H1 (cell line): ENCODE measurements at regions not wholly inside any gene's neighbourhood (a gene's known extent, or its start where the extent isn't known, plus 50 kb on each side); places are given as distances from the start of the nearest gene placed in this dataset.
A peak's percentile ranks its signal among the peaks of the same experiment; 100 is the strongest.

ENCODE experiments used
- CTCF ChIA-PET: fragments of 300-600 bp; sonication (Branson Sonifier 250); formaldehyde crosslinking; loops from one replicate; lab custom pipeline; 2021; ENCODE audit not compliant: partially characterized antibody; lab: Charles Lee
- POLR2A ChIA-PET: fragments of 300-600 bp; sonication (Branson Sonifier 250); formaldehyde crosslinking; loops from one replicate; lab custom pipeline; 2021; ENCODE audit warnings: inconsistent platforms; ENCODE audit not compliant: partially characterized antibody; lab: Charles Lee
- DNase-seq, 2 experiments: peaks; one replicate each; pipeline versions ENCODE4 v3.0.0 to v3.0.0-alpha.2; 2010 to 2022; ENCODE audit warnings: low spot score in 2 of 2, low read depth in 1 of 2, mixed read lengths in 1 of 2
- FAIRE-seq: peaks from 2 replicates; lab custom pipeline; 2011; peaks lifted over from hg19 to GRCh38; lab: Jason Lieb, UNC
- H2AFZ ChIP-seq: 2 replicates; pipeline ENCODE4 v1.8.1; 2012; ENCODE audit warnings: low read length, inconsistent platforms
- H2AK5ac ChIP-seq: 2 replicates; pipeline ENCODE4 v1.6.1; 2013; ENCODE audit warnings: low read depth, low read length
- H2BK120ac ChIP-seq: replicated peaks from 2 replicates; pipeline ENCODE3; 2013; ENCODE audit warnings: low read depth, low read length, inconsistent platforms
- H2BK12ac ChIP-seq: 2 replicates; pipeline ENCODE4 v1.6.1; 2013; ENCODE audit warnings: low read depth, low read length
- H2BK15ac ChIP-seq: 2 replicates; pipeline ENCODE4 v1.6.1; 2013; ENCODE audit warnings: low read length
- H2BK20ac ChIP-seq: 2 replicates; pipeline ENCODE4 v1.6.1; 2013; ENCODE audit warnings: low read length
- H2BK5ac ChIP-seq: 2 replicates; pipeline ENCODE4 v1.6.1; 2013; ENCODE audit warnings: low read depth, low read length
- H3K14ac ChIP-seq: 2 replicates; pipeline ENCODE4 v1.6.1; 2013; ENCODE audit warnings: inconsistent platforms; ENCODE audit not compliant: insufficient read length
- H3K18ac ChIP-seq: 2 replicates; pipeline ENCODE4 v1.6.1; 2013; ENCODE audit warnings: low read length; ENCODE audit errors: extremely low read depth
- H3K23ac ChIP-seq: 2 replicates; pipeline ENCODE4 v1.6.1; 2013; ENCODE audit warnings: inconsistent platforms; ENCODE audit not compliant: insufficient read length
- H3K23me2 ChIP-seq: 2 replicates; pipeline ENCODE4 v1.6.1; 2013; ENCODE audit warnings: low read depth, low read length
- H3K27ac ChIP-seq: 2 replicates; pipeline ENCODE4 v1.6.1; 2011; ENCODE audit warnings: low read depth, low read length, inconsistent platforms
- H3K27me3 ChIP-seq, 4 experiments: replicated peaks in 1 of 4; 1 replicate in 1 of 4; 2 replicates in 3 of 4; pipeline versions ENCODE4 v1.6.1 to v1.8.1; 2011 to 2013; ENCODE audit warnings: low read length in 3 of 4, mild to moderate bottlenecking in 3 of 4, inconsistent platforms in 2 of 4, mixed read lengths in 2 of 4, moderate library complexity in 1 of 4; ENCODE audit not compliant: control insufficient read depth in 3 of 4, insufficient read depth in 3 of 4; ENCODE audit errors: extremely low read depth in 1 of 4
- H3K36me3 ChIP-seq, 4 experiments: 2 replicates each; pipeline versions ENCODE4 v1.6.1 to v1.8.1; 2011 to 2013; ENCODE audit warnings: mild to moderate bottlenecking in 4 of 4, low read length in 3 of 4, moderate library complexity in 2 of 4, control low read depth in 1 of 4, inconsistent platforms in 1 of 4; ENCODE audit not compliant: insufficient read depth in 4 of 4, control insufficient read depth in 2 of 4
- H3K4ac ChIP-seq: replicated peaks from 2 replicates; pipeline ENCODE3; 2013; ENCODE audit warnings: low read length, low read depth, mixed read lengths, inconsistent platforms; ENCODE audit not compliant: insufficient read length
- H3K4me1 ChIP-seq, 4 experiments: replicated peaks in 1 of 4; 1 replicate in 1 of 4; 2 replicates in 3 of 4; pipeline versions ENCODE4 v1.6.1 to v1.8.1; 2011 to 2013; ENCODE audit warnings: low read length in 3 of 4, inconsistent platforms in 2 of 4, mixed read lengths in 1 of 4; ENCODE audit not compliant: insufficient read depth in 4 of 4, control insufficient read depth in 3 of 4
- H3K4me2 ChIP-seq, 2 experiments: 2 replicates each; pipeline versions ENCODE4 v1.6.1 to v1.8.1; 2011 to 2013; ENCODE audit warnings: low read depth in 2 of 2, low read length in 2 of 2, control low read depth in 1 of 2, inconsistent platforms in 1 of 2, mild to moderate bottlenecking in 1 of 2; ENCODE audit not compliant: insufficient read depth in 1 of 2
- H3K4me3 ChIP-seq, 4 experiments: fragments of 200-600, 300-600 bp in 1 of 4; sonication (generic), shearing (Covaris generic), sonication (Bioruptor Twin) in 1 of 4; 2 replicates each; pipeline versions ENCODE4 v1.5.1 to v1.8.1; 2011 to 2016; ENCODE audit warnings: low read length in 4 of 4, low read depth in 3 of 4, control low read depth in 2 of 4, inconsistent platforms in 2 of 4, mild to moderate bottlenecking in 2 of 4, mixed read lengths in 1 of 4, moderate library complexity in 1 of 4; ENCODE audit not compliant: insufficient read depth in 2 of 4; ENCODE audit errors: extremely low read depth in 1 of 4
- H3K56ac ChIP-seq: replicated peaks from 2 replicates; pipeline ENCODE3; 2013; ENCODE audit warnings: low read depth, mild to moderate bottlenecking, mixed read lengths, low read length, inconsistent platforms; ENCODE audit not compliant: insufficient read length
- H3K79me1 ChIP-seq: 2 replicates; pipeline ENCODE4 v1.6.1; 2013; ENCODE audit warnings: low read depth, low read length, control low read depth
- H3K79me2 ChIP-seq, 2 experiments: 2 replicates each; pipeline versions ENCODE4 v1.6.1 to v1.8.1; 2012 to 2013; ENCODE audit warnings: low read length in 2 of 2, mild to moderate bottlenecking in 2 of 2, inconsistent platforms in 1 of 2; ENCODE audit not compliant: insufficient read depth in 2 of 2, control insufficient read depth in 1 of 2
- H3K9ac ChIP-seq, 4 experiments: replicated peaks in 1 of 4; 1 replicate in 1 of 4; 2 replicates in 3 of 4; pipeline versions ENCODE4 v1.6.1 to v1.8.1; 2011 to 2013; ENCODE audit warnings: low read depth in 3 of 4, low read length in 3 of 4, control low read depth in 2 of 4, mild to moderate bottlenecking in 2 of 4, moderate library complexity in 2 of 4, inconsistent platforms in 1 of 4; ENCODE audit errors: extremely low read depth in 1 of 4
- H3K9me3 ChIP-seq, 2 experiments: 2 replicates each; pipeline versions ENCODE4 v1.6.1 to v1.8.1; 2012 to 2013; ENCODE audit warnings: mild to moderate bottlenecking in 2 of 2, moderate library complexity in 2 of 2, control low read depth in 1 of 2, inconsistent platforms in 1 of 2, low read depth in 1 of 2, low read length in 1 of 2, mixed read lengths in 1 of 2; ENCODE audit not compliant: insufficient read depth in 2 of 2
- H4K20me1 ChIP-seq, 2 experiments: replicated peaks in 1 of 2; 2 replicates each; pipeline versions ENCODE3 to v1.8.1; 2011 to 2013; ENCODE audit warnings: inconsistent platforms in 2 of 2, low read length in 2 of 2, mild to moderate bottlenecking in 1 of 2; ENCODE audit not compliant: insufficient read depth in 2 of 2, control insufficient read depth in 1 of 2
- H4K5ac ChIP-seq: 2 replicates; pipeline ENCODE4 v1.6.1; 2013; ENCODE audit warnings: low read length, low read depth, mixed read lengths, inconsistent platforms; ENCODE audit not compliant: insufficient read length
- H4K8ac ChIP-seq: 2 replicates; pipeline ENCODE4 v1.8.0; 2013; ENCODE audit warnings: mild to moderate bottlenecking, moderate library complexity, low read length, inconsistent platforms; ENCODE audit not compliant: insufficient read depth; ENCODE audit errors: extremely low read depth
- H4K91ac ChIP-seq: replicated peaks from 2 replicates; pipeline ENCODE3; 2013; ENCODE audit warnings: low read length, mixed read lengths, inconsistent platforms; ENCODE audit not compliant: insufficient read length
- CTCF ChIP-seq, 3 experiments: IDR thresholded peaks; 1 replicate in 2 of 3; 2 replicates in 1 of 3; pipeline versions ENCODE4 v1.5.1 to v1.6.1; 2011; ENCODE audit warnings: low read length in 3 of 3, mild to moderate bottlenecking in 3 of 3, inconsistent platforms in 2 of 3, low read depth in 1 of 3, moderate library complexity in 1 of 3; ENCODE audit not compliant: insufficient read depth in 1 of 3; ENCODE audit errors: control extremely low read depth in 1 of 3
- GTF2F1 ChIP-seq: IDR thresholded peaks from 2 replicates; pipeline ENCODE4 v1.6.1; 2012; ENCODE audit warnings: low read depth, low read length, improper control_type of control experiment, borderline replicate concordance
- RAD21 ChIP-seq, 2 experiments: IDR thresholded peaks in 1 of 2; conservative IDR thresholded peaks in 1 of 2; 2 replicates each; pipeline ENCODE4 v1.6.1; 2011; ENCODE audit warnings: low read depth in 2 of 2, low read length in 2 of 2, improper control_type of control experiment in 1 of 2, inconsistent platforms in 1 of 2, mild to moderate bottlenecking in 1 of 2, moderate library complexity in 1 of 2
- SP1 ChIP-seq: IDR thresholded peaks from 2 replicates; pipeline ENCODE4 v1.6.1; 2011; ENCODE audit warnings: low read depth, low read length
- YY1 ChIP-seq: IDR thresholded peaks from 2 replicates; pipeline ENCODE4 v1.6.1; 2011; ENCODE audit warnings: low read depth, mild to moderate bottlenecking, low read length
- WGBS, 2 experiments: shearing (Covaris generic) in 1 of 2; methylation state at CpG; one replicate each; pipeline versions ENCODE4 v1.1.6 to v1.1.7; 2013 to 2015; ENCODE audit warnings: low lambda C conversion rate in 2 of 2, mixed read lengths in 2 of 2, inconsistent platforms in 1 of 2, low coverage in 1 of 2, missing lambda C conversion rate in 1 of 2; ENCODE audit not compliant: insufficient replicate concordance in 2 of 2, insufficient coverage in 1 of 2, insufficient read length in 1 of 2; ENCODE audit errors: extremely low coverage in 1 of 2, missing lambda C conversion rate in 1 of 2; 5-methylcytosine and 5-hydroxymethylcytosine counted together

DNA sequence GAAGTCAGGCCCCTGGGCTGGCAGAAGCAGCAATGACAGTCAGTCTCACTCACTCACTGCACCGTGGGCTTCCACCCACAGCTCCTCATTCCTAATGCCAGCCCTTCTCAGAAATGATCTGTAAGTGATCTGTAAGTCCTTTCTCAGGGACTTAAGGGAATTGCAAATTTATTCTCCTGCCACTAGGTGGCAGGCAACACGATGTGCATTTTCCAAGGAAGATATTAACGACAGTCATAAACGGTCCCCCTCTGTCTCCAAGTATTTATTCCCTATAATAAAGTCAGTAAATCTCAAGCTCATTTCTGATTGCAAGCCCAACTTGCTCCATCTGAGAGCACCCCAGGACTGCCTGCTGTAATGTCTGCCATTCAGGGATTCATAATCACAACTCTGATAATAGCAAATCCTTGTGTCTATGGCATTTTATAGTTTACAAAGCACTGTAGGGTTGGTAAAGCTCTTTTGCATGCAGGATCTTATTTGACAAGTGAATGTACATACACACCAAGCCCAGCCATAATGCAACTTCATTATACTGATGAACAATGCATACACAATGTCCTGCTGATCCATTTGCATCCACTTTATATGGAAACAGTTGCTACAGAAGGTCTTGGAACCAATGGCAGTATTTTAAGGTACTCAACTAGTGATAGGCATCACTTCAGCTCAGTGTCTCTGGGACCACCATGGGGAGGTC, 380.5 kb upstream of the CAMK1G start:
- Histone ChIP-seq H3K79me1 (no peaks in the 10 kb centered on the region), H3K9ac (no peak overlapping the region), H3K18ac (no peak overlapping the region; the same call in 1 of the 2 replicates), H3K23me2 (0 out of 2 replicates have a peak, but pooled peaks cover 1% of the 10 kb centered on the region), H4K91ac (no peak overlapping the region), H3K4ac (no peak overlapping the region), H3K27ac (no peak overlapping the region), H3K9me3 (no peaks in the 10 kb centered on the region), H2BK20ac (no peak overlapping the region), H2BK12ac (no peak overlapping the region), H3K79me2 (no peaks in the 10 kb centered on the region), H3K36me3 (no peaks in the 10 kb centered on the region), H2BK120ac (no peak overlapping the region), H3K4me3 (no peak overlapping the region), H3K4me2 (no peak overlapping the region), H3K23ac (no peak overlapping the region), H2AK5ac (no peak overlapping the region), H4K8ac (no peak overlapping the region), H3K56ac (no peak overlapping the region), H3K14ac (no peak overlapping the region), H2BK15ac (no peak overlapping the region), H2BK5ac (no peak overlapping the region), H2AFZ (no peak overlapping the region), H3K4me1 (peaks cover 3 to 21% (median 12%) of the 10 kb centered on the region in 4 experiments; a peak in 6 of 7 replicates), H4K20me1 (no peaks in the 10 kb centered on the region), H4K5ac (no peak overlapping the region), H3K27me3 (peaks cover 0 to 2% (median under 1%) of the 10 kb centered on the region in 4 experiments; a peak in 2 of 7 replicates)
- TF ChIP-seq CTCF (IDR thresholded peaks at IDR 0.05; ENCODE audit: control extremely low read depth in 1 of 3, insufficient read depth in 1 of 3, low read depth in 1 of 3, low read length in 3 of 3), result peak in 2 of 3 experiments; percentile 53 to 74; a peak in 3 of 4 replicates
- TF ChIP-seq GTF2F1, result no peak
- no peak for TF ChIP-seq YY1
- TF ChIP-seq RAD21 (IDR thresholded peaks at IDR 0.05 in 1 of 2, conservative IDR thresholded peaks at IDR 0.05 in 1 of 2; ENCODE audit: low read depth in 2 of 2, low read length in 2 of 2), result peak; percentile 39 to 53
- TF ChIP-seq SP1, result no peak
- 34% methylated on average over 4 of the region's 4 CpGs; no CpG with 5 or more reads in 1 of the 2 experiments for WGBS, 2 experiments
- FAIRE-seq (peak; percentile 32), DNase-seq (no peak)
- ChIA-PET CTCF (interaction anchor here (0.6 to 5.3 kb wide), 85 partner anchors 8 to 1334 kb away, joined by 3 to 45 read pairs (median 4); no protein-coding TSS in a partner anchor), POLR2A (no interaction called here)
